ENCODE measurements at regions not wholly inside any gene's neighbourhood (a gene's known extent, or its start where the extent isn't known, plus 50 kb on each side); places are given as distances from the start of the nearest gene placed in this dataset.

GRCh38 chr14:22448905-22449599 lies 140.0 kb downstream of the DAD1 start:
- no peak for DNase-seq

DNA sequence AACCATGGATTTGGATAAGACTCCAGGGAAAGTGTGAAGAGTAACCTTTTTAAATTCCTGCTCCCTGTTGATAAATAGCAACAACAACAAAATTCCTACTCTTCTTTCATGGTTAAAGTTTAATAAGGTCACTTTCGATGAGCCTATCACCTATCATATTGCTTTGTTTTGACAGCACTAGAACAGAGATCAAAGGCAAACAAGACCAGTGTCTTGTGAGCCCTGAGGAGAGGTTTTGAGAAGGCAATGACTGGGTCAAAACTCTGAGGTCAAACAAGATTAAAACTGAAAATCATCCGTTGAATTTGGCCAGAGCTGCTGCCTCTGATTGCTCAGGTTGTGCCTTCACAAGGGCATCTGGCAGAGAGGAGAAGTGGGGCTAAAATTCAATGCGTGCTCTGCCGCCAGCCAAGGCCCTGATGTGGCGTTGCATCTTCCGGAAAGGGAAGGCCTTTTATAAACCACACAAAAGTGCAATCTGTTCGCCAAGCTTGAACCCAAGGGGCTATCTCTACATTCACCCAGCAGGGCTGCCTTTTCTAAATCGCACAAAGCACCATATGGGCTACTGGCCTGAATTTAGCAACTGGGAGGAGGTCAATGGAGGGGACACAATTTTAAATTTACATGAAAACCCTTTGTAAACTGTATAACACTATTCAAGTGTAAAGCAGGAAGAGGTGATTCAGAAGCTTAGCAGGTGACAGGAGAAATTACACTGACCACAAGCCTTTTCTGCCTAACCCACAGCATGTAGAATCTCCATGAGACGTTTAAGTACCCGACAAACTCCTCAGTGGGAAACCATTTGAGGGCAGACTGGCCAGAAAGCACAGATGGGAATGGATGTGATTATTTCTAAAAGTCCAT lies 140.8 kb downstream of the DAD1 start:
- no peak for DNase-seq

DNA sequence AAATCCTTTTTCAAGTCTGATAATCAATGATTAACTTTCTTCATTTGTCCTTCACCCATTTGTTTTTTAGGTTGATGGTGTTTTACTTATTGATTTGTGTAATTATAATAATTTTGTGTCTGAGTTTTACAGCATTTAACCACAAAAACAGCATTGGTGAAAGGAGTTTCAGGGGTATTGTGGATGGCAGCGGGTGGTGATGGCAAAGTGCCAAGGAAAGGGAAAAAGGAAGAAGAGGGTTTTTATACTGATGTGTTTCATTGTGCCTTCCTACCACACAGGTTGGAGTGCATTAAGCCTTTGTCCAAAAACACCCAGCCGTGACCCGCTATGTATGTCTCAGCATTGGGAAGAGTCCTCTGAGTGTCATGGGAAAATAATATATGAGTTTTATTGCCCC lies 150.3 kb downstream of the DAD1 start:
- DNase-seq = no peak

GRCh38 chr14:22434901-22435550 lies 154.0 kb downstream of the DAD1 start:
- DNase-seq = no peak

DNA sequence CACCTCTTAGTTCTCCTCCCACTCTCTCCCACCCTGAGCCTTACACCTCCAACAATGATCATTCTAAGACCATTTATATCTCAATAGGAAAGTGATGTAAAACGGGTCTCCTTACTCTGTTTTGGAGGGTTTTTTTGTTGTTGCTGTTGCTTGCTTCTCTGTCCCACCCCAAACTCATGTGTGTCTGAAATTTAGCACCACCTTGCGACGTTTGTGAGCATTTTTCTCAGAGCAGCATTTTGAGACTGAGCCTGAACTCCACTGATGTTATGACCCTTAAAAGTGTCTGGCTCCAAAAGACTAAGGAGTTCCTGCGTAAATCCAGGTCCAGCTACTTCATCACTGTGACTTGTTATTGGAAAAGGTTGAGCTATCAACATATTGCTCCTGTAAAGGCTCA lies 155.0 kb downstream of the DAD1 start:
- no peak for DNase-seq

GRCh38 chr14:22433069-22433468 lies 156.0 kb downstream of the DAD1 start:
- DNase-seq = no peak

DNA sequence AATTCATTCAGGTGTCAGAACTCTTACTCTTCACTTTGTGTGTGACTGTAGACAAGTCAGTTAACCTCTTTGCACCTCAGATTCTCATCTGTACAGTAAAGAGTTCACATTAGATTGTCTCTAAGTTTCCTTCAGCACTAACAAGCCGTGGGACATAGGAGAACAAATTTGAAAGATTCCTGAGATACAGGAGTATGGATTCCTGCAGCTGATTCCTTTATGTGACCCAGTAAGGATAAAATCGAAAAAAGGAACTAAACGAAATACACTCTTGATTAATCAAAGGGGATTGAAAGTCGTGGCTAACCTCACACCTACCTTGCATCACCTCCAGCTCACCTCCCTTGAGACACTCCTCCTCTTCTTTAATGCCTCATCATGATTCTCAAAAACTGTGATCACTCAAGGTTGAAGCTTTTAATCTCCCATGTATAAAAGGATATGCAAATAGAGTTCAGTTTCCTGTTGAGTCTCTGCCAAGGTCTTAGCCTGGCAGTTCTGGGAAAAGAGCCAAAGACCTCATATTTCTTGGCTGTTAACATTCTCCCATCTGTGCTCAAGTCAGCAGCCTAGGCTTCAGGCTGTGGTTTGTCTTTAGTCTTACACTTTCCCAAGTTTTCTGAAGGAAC lies 156.6 kb downstream of the DAD1 start:
- no peak for DNase-seq

DNA sequence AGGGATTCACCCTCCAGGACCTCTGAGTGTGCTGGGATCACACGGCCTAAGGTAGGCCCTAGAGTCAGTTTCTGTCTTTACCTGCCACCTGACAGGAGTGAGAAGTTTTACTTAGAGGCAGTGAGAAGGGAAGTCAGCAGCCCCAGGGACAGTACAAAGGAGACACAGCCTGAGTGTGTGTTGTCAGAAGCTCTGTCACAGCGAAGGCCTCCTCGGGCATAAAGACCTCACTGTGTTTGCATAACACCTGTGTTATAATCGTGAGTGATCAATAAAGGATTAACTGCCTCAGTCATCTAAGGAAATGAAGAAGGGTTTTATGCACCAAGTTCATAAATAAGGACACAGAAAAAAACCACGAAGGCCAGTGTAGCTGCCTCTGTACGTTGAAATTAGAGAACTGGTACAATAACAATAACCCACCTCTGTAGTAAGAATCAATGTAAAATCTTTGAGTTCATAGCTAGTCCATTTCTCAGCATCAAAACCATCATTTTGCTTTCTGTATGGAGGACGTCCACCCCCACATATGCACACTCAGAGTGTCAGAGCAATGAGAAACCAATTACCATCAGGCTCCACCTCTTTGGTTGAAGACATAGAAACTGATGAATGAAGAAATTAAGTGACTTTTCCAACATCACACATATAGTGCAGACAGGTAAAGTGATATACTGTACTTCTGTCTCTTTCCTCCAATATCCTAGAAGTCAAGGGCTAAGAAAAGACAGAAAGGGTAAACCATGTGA lies 159.3 kb downstream of the DAD1 start:
- DNase-seq = no peak

DNA sequence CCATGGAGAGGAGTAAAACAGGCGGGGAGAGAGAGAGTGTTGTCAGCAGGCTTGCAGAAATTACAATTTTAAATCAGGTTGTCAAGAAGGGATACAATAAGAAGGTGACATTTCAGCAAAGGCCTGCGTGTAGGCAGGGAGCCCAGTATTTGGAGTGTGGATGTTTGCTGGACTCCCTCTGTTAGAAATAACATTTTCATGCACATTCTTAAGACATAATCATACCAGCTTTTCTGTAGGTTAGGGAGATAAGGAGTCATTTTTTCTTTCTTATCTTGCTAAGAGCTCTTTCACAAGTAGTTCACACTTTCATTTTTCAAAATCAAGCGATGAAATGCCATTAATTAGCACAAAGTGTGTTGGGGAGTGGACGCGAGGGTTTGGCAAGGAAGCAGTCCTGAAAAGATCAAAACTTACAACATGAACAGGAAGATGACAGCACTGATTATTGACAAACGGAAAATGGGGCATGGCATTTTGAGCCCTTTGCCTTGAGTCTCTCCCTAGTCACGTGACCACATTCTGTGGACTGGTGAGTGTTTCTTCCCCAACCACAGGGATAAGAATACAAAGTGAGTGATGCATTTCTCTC lies 160.2 kb downstream of the DAD1 start:
- no peak for DNase-seq

- no peak for DNase-seq
Measured at GRCh38 chr14:22427771-22428231, 161.2 kb downstream of the DAD1 start.

GRCh38 chr14:22426711-22427110 lies 162.3 kb downstream of the DAD1 start:
- no peak for DNase-seq

DNA sequence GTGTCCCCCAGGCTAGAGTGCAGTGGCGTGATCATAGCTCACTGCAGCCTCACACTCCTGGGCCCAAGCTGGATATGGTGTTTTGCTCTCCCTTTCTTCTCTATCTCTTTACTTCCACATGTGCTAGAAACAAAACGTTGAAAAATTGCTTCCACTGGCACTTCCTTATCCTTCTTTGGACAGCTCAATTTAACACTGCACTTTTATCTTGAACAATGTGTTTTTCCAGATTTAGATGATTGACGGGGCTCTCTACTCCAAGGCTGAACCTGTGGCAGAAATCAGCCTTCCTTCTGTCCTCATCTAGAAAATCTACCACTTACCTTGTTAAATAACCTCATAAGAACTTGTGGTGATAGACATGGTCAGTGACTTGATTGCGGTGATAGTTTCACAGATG lies 165.1 kb downstream of the DAD1 start:
- DNase-seq = no peak

- DNase-seq = no peak
Measured at GRCh38 chr14:22422238-22422637, 166.8 kb downstream of the DAD1 start.

- no peak for DNase-seq
Measured at GRCh38 chr14:22420598-22421186, 168.3 kb downstream of the DAD1 start.

DNA sequence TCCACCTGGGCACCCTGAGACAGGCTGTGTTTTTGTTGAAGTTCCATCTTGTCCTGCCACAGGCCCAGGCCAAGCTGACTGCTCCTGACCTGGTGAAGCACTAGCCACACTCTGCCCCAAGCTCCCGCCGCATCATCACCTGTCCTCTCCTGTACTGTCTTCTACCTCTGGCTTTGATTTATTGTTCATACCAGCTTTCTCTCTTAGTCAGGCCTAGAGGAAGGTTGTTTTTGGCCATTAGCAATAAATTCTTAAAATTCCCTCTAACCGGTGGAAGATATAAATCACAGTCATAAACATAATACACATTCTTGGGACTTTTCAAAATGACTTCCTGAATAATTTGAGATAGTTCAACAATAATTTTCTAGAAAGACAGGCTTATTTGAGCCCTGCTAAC lies 169.4 kb downstream of the DAD1 start:
- no peak for DNase-seq

DNA sequence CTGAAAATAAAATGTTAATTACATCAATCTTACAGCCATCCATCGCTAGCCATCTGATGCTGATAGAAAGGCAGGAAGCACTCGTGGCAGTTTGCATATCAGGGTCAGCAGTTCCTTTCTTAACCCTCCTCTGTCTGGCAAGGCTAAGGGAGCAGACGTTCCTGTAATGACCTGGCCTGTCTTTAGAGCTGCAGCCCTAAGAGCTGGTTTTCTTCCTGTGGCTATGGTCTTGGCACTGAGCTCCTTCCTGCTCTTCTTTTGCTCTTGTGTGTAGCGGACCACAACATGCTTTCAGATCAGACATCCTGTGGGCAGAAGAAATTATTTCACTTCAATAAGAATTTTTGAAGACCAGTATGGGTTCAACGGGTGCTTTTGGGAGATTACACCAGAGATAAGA lies 170.4 kb downstream of the DAD1 start:
- no peak for DNase-seq

DNA sequence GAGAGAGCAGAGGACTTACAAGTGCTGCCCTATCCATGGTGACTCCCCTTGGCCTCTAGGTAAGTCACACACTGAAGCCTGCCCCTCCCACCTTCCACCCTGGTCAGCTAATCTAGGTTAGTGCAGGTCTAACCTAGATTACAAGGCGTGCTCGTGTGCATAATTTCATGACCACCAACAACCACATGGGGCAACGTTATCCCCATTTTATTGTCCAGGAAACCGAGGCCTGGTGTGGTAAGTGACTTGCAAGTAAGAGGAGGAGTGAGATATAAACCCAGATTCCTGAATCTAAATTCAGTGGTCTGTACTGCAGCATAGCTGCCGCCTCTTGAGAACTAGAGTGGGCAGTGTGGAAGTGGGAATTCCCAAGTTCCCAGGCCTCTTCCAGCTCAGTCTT lies 171.1 kb downstream of the DAD1 start:
- no peak for DNase-seq

DNA sequence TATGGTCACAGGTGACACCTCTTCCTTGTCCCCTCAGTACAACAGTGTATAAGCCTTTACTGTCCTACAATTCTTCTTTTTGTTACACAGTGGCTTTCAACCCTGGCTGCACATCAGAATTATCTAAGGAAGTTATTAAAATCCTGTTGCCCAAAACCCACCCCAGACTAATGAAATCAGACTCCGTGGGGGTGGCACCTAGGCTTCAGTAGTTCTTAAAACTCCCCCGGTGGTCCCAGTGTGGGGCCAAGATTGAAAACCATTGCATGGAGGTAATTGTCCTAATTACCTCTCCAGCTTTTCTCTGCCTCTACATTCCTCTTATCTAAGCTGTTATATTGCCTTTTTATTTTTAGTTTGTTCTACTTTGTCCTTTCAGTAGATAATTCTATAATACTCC lies 172.8 kb downstream of the DAD1 start:
- no peak for DNase-seq

DNA sequence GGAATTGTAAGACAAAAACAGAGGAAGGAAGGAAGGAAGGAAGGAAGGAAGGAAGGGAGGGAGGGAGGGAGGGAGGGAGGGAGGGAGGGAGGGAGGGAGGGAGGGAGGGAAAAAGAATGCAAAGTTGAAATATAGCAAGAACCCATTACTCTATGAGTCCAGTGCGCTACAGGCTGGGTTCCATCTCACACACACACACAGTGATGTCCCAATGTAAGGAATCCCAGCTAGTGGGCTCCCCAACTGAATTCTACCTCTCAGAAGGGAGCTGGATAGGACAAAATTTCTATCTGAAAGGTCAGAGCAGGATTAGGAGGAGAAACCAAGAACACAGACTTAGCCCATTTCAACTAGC lies 173.4 kb downstream of the DAD1 start:
- no peak for DNase-seq

- no peak for DNase-seq
Measured at GRCh38 chr14:22414876-22415604, 174.0 kb downstream of the DAD1 start.

- no peak for DNase-seq
Measured at GRCh38 chr14:22412926-22413411, 176.1 kb downstream of the DAD1 start.
